ENCODE measurements at regions not wholly inside any gene's neighbourhood (a gene's known extent, or its start where the extent isn't known, plus 50 kb on each side); places are given as distances from the start of the nearest gene placed in this dataset.
"Not testable (repeated sequence)": the region's sequence is repeated elsewhere in the genome, so short reads cannot be mapped to it uniquely, and the experiment has no call there.

DNA sequence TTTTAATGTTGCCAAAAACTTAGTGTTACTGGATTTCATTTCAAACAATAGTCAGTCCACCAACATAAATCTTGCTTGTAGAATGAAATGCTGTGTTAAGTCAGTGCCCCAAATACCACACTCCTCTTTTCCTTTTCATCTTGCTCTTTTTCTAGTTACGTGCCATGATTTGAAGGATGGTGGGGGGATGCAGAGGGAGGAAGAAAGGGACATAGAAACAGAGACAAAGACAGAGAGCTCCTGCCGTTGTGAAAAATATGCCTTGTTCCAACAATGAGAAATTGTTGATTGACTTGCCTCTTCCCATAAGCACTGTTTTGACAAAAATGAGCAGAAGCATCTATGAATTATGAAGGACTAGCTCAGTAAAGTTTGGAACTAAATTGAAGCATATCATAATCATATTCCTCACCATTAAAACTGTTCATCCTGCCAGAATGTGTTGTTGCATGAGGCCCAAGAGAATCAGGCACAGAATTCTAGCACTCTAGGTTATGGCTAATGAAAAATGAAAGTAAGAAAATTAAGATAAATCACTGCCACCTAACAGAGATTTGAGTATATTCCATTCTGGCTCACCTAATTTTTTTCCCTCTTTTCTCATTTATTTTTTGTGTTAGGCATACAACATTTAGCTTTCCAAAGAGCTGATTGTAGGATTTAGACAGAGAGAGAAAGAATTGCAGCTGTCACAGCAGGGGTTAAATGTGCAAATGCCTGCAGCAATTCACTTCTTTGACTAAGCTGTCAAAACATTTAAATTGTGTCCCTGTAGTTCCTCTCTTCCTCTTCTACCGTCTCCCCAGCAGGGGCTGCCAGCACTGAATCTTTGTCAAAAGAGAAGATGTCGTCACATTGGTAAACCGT is 111.6 kb upstream of the PTPN13 start:
- peak; percentile 42 for DNase-seq

DNA sequence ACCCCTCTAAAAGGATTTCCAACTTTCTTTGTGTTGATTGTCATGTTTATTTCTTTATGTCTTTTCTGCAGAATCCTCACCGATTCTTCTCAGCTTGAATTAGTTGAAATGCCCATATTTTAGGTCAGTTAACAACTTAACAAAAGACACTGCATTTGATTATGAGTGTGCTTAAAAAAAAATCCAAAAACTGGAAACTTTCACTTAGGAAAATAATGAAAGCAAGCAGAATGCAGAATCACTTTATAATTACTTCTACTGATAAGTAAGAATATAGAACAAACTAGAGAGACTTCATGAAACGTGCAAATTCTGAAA is 111.0 kb upstream of the PTPN13 start:
- no peak for DNase-seq

DNA sequence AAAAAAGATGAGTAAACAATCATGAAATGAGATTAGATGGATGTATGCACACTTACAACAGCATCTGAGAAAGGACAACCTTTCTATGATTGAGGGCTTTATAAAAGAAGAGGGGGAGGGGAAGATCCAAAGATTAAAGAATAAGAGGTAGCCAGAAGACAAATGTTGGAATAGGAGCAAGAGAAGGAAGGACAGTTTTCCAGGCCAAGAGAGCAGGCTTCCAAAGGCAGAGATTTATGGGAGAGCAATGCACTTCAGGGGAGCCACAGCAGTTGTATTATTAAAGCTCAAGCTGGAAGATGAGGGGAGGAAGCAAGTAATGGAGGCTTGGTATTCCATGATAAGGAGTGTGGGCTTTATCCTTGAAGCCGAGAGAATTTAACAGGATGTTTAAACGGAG is 110.3 kb upstream of the PTPN13 start:
- DNase-seq = no peak

DNA sequence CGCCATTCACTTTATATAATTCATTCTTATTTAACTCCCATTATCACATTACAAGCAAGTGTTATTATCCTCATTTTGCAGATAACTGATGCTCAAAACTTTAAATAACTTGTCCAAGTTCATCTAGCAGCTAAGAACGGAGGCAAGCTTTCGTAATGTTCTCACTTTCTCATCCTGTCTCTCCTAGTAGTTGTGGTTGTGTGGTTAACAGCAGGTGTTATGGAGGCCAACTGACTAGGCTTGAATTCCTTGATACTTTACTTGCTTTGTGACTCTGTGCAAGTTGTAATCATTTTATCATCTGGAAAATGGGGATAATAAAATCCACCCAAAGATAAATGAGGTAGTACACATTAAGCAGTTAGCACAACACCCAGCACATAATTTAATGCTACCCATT is 109.9 kb upstream of the PTPN13 start:
- DNase-seq = peak; percentile 9

DNA sequence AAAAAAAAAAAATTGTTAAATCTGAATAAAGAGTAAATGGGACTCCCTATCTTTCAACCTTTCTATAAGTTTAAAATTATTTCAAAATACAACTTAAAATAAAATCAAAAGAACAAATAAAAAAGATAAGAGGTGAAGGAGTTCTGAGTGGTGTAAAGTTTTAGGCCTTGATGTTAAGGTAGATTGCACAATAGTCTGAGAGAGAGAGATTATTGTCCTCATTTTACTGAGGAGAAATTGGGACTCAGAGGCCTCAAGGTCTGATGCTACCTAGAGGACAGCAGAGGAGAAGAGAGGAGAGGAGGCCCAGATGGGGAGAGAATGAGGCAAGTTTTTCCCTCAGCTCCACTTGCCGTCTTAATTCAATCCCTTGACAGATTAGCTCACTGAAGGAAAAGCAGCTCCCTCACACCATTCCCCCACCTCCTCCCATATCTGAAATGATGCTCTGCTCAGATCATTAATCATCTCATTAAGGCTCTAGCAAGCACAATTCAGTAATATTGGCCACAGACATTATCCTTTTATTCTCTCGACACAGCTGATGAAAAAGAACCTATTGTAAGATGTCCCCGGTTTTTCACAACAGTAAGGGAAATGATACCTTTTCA is 106.3 kb upstream of the PTPN13 start:
- DNase-seq = no peak

DNA sequence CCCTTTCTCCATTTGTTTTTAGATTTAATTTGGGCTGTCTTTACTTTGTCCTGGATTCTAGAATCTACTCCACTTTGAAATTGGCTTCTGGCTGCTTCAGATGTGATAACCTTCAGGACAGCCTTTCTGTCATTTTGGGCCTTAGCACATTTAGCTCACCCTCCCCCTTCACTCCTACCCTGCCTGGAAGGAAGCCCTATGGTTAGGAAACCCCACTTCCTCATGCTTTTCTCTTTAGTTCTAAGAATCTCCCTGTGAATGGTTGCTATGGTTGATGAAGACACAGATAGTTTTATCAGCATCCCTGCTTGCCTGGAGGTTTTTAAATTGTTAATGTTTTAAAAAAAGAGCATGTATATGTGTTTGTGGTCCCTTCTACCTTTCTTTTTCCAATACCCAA is 100.7 kb upstream of the PTPN13 start:
- peak; percentile 37 for DNase-seq

DNA sequence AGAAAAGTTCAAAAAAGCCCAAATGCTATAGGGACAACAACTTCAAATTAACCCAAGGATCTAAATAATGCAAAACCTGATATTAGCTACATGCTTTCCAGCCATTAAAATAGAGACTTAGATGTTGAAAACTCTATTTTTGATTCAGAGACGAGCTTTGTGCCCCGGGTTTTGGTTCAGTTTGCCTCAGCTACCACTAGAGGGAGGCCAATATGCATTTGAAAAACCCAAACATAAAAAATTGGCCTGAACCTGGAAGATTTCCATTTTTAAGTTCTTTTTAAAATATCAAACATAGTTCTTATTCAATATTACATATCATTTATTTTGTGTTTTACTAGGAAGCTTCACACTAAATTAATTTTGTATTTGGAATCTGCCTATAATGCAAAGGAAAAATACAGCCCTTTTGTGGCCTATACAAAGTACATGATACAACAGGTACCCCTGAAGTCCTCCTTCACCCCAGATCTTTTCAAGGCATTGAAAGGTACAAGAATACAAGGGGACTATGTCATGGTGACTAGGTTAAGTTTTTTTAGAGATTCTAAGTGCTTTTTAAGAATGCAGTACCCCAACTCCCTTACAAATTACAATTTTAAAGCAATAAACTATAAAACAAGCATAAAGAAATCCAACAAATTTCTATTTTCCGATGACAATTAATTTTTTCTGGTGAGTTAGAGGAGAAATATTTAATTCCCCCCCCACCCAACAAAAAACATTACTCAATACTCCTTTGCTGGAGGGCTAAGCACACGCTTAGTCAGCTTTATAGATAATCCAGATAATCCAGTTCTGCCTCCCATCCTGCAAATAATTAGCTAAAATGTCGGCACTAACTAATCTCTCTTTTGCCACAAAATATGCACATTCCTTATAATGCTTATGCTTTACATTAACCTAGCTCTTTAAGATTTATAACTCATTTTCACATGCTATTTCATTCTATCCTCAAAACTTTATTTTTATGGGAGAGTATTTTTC is 97.7 kb upstream of the PTPN13 start:
- DNase-seq = peak; percentile 89

DNA sequence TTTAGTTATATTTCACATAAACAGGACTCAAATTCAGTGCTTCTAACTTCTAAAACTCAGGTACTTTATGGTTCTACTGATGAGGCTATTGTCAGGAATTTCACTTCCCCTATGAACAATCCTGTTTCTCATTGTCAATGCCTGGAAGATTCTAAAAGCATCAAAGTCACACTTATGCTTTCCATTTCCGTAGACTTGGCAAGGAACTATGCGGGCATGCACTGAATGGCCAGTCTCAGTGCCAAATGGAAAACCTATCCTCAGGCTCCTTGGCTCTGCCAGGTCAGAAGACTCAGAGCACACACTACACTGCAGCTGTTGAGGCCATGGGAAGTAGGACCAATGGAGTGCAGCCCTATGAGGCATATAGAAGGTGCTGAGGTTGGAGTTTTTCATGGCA is 97.0 kb upstream of the PTPN13 start:
- peak; percentile 48 for DNase-seq

DNA sequence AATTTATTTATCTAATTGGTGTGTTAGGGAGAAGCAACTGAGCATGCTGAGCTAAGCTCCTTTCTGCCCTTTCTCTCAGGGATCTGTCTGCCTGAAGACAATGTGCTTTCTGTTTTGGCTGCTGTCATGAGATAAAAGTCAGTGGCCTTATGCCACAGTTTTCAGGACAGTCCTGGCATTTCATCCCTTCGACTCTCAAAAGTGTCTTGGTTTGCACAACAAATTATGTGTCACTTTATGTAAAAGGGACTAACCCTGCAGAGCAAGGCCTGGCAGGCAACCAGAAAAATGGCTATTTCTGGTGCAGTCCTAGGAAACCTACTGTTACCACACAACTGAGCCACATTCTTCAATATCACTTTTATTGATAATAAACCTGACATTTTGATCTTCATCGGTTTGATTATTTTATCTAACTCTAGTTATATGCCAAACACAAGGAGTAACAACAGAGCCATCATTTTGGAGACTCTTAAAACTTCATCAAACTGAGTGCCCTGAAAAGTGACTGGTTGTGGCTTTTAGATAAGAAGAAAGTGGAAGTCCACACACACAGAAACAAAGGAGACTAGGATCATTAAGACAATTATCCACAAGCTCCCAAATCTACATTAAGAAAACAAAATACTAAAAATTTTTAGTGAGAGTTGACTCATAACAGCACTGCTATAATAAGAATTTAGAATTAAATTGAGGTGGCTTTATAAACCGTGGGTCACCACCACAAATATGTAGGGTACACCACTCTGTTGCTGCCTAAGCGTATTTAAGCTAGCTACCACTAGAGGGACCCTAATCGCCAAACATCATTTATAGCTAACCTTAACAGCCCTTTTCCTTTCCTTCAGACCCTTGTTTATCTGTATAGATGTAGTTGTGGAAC is 95.9 kb upstream of the PTPN13 start:
- DNase-seq = peak; percentile 78

DNA sequence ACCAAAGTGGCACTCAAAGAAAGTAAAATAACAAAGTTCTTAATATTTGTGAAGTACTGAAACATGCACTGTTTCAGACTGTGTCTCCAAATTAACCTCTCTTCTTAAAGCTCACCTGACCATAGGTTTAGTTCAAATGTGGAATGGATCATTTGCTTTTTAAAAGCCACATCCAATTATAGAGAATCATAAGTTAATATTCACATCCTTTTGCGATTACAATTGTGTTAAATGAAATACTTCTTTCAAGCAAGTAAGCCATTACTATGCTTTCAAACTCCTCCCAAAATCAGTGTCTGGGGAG is 95.3 kb upstream of the PTPN13 start:
- no peak for DNase-seq

DNA sequence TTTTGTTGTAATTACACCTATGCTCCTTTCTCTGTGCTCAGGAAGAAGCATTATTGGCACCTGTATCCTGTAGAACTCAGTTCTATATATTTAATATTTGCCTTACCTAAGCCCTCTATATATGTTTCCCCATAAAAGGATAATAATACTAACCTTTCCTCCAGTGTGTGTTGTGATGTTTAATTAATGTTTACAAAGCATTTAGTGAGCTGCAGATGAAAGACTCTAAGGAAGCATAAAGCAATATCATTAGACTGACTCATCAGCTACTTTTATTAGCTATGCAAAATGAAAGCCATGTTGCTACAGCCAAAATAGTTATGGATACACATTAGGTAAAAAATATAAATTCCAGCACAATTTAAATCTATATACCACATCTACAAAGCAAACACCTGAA is 93.6 kb upstream of the PTPN13 start:
- DNase-seq = peak; percentile 29

DNA sequence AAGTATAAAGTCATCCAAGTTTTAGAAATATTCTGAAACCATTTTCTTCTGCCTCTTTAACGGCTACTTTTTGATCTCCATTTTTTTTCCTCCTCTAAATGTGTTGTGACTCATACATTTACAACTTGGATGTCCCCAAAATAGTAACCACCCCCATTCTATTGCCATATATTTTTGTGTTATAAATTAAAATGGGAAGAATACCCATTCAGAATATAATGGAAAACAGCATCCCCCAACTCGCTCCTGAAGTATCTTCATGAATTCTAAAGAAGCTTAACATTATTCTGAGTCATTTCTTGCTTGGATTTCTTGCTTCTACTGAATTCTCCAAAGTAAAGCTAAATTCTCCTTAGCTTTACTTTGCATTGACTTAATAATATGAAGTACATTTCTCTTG is 92.0 kb upstream of the PTPN13 start:
- DNase-seq = peak; percentile 55

DNA sequence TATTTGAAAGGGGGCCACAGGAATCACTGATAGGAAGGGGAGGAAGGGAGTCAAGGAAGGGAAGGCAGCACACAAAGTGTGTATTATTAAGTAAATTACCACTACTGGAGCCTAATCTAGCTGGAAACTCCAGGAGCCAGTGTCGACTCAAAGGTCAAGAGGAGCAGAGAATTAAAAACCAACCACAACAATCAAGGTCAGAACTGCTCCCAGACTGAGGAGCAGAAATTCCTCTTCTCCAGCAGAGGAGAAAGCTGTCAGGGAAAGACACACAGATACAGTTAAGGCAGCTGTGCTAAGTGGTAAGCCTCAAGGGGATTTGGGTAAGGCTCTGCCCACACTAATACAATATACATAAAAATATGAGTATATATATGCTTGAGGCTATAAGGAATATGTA is 87.5 kb upstream of the PTPN13 start:
- DNase-seq = no peak

DNA sequence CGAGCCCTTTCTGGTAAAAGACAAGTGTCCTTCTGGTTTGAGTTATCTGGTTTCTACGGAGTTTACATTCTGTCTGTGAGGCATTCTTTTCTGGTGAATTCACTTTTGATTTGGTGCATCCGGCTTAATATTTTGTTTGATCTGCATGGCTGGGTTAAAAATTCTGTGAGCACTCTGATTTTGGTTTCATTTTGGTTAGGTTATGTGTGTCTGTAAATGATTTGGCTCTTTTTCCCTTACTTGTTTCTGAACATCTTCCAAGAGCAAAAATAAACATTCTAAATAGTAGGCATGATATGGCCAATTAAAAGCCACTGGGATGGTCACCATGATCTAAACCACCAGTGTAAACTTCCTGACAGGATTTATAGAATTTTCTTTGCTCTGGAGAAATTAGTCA is 85.7 kb upstream of the PTPN13 start:
- peak; percentile 90 for DNase-seq

DNA sequence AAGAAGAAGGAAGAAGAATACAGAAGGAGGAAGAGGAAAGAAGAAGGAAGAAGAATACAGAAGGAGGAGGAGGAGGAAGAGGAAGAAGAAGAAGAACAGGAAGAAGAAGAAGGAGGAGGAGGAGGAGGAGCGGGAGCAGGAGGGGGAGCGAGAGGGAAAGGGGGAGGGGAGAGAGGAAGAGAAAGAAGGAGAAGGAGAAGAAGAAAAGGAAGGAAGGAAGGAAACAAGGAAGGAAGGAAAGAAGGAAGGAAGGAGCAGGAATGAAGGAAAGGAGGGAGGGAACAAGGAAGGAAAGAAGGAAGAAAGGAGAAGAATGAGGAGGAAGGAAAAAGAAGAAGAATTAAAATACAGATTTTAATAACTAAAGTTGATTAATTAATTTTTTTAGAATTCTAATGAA is 82.5 kb upstream of the PTPN13 start:
- DNase-seq = no peak

DNA sequence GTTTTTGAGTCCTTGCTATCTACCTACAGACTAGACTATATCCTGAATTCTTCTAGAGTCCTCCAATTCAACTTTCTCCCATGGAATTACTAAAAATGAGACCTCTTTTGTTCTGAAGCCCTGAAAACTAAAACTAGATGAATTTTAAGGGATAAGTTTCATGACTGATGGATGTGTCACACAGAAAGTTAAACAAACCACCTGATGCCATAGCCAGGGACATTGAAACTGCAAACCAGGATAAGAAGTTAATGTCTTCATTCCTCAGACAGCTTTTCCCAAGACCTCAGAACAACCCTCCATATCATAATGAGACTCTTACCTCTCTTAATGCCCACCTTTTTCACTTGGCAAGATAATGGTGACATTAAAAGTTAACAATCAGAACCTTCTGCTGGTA is 81.5 kb upstream of the PTPN13 start:
- no peak for DNase-seq

DNA sequence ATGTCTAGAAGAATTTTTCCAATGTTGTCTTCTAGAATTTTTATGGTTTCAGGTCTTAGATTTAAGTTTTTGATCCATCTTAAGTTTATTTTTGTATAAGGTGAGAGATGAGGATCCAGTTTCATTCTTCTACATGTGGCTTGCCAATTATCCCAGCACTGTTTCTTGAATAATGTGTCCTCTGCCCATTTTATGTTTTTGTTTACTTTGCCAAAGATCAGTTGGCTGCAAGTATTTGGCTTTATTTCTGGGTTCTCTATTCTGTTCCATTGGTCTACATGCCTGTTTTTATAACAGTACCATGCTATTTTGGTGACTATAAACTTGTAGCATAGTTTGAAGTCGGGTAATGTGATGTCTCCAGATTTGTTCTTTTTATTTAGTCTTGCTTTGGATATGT is 78.2 kb upstream of the PTPN13 start:
- DNase-seq = not testable (repeated sequence)

DNA sequence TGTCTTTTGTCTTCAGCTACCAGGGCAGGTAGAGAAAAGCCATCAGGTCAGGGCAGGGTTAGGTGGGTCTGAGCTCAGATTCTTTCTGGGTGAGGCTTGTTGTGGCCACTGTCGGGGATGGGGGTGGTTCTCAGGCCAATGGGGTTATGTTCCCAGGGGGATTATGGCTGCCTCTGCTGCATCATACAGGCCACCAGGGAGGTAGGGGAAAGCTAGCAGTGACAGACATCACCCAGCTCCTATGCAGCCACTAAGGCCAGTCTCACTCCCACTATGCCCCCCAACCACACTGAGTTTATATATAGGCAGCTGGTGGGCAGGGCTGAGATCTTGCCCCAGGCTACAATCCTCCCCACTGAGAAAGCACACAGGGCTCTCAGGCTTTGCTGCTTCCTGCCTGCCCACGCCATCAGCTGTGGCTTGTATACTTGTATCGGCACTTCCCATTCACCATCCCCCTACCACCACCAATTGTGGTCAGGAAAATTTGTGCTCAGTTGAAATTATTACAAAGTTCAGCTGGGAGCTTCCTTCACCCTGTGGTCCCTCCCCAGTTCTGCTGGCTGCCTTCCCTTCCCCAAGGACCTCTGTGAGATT is 72.6 kb upstream of the PTPN13 start:
- DNase-seq = no peak

DNA sequence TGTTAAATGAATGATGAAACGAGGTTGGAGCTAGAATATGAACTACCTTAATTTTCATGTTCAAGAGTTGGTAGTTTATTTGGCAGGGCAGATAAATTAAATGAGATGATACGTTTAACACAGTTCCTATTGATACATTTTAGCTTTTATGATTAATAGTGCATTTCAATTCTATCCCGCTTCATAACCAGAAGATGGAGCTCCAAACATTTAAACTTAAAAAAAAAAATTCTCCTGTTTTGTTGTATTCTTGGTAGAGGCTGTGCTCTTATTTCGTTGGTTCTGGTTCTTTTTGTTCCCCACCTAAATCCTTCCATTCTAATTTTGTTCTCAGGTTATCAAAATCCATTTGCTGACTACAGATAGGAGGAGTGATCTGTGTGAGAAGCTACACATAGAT is 71.8 kb upstream of the PTPN13 start:
- DNase-seq = no peak

DNA sequence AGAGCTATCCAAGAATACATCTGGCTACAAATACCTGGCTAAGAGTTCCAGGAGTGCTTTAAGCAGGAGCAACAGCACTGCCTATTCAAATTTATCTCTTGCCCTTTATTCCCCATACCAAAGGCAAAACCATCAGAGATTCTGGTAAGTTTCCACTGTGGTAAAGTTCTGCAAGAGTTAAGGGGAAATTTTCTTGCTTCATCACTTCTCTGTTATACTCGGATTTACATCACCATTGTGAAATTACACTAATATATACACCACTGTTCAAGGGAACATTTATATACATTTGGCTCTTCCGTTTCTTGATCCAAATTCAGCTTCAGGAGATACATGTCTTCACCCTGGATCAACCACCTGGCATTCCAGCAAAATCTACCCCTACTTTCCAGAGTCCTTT is 70.8 kb upstream of the PTPN13 start:
- no peak for DNase-seq

DNA sequence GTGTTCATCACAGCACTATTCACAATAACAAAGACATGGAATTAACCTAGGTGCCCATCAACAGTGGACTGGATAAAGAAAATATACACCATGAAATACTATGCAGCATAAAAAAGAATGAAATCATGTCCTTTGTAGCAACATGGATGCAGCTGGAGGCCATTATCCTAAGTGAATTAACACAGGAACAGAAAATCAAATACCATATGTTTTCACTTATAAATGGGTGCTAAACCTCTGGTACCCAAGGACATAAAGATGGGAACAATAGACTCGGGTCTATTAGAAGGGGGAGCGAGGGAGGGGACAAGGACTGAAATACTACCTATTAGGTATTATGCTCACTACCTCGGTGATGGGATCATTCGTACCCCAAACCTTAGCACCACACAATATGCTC is 66.4 kb upstream of the PTPN13 start:
- DNase-seq = not testable (repeated sequence)

DNA sequence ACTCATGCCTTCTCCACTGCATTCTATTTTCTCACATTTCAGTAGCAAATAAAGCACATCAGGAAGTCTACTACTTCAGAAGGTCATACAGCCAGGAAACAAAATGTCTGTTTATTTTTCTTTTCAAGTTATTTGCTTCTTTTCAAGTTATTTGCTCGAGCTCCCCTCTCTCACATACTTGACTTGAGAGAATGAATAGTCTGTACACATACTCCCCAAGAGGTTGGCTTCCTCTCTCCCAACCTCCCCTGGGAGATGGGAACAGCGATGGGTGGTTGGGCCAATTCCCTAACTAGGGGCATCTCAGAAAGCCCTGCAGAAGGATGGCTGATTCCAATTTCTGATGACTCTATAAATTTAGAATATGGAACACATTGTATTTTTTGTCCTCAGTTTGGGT is 64.7 kb upstream of the PTPN13 start:
- DNase-seq = no peak

Data from fibroblast of skin of right quadriceps (primary cell).